ENCODE measurements at regions not wholly inside any gene's neighbourhood (a gene's known extent, or its start where the extent isn't known, plus 50 kb on each side); places are given as distances from the start of the nearest gene placed in this dataset.

- TF ChIP-seq CTCF (IDR thresholded peaks at IDR 0.05) (no peak), POLR2A (IDR thresholded peaks at IDR 0.05) (no peak)
These were observed 54.2 kb upstream of the HLA-A start for GRCh38 chr6:29887819-29888776.
